Liver (tissue), 2 donors: ENCODE measurements at regions not wholly inside any gene's neighbourhood (a gene's known extent, or its start where the extent isn't known, plus 50 kb on each side); places are given as distances from the start of the nearest gene placed in this dataset.

ENCODE experiments used
- GABPA ChIP-seq, 2 donors: IDR thresholded peaks in 1 of 2; conservative IDR thresholded peaks in 1 of 2; 2 replicates each; pipeline ENCODE4 v1.6.1; 2016; ENCODE audit warnings: antibody characterized with exemption in 2 of 2, mild to moderate bottlenecking in 1 of 2, moderate library complexity in 1 of 2
- HNF4G ChIP-seq: IDR thresholded peaks from 2 replicates; pipeline ENCODE4 v1.6.1; 2016; ENCODE audit warnings: antibody characterized with exemption
- YY1 ChIP-seq: IDR thresholded peaks from 2 replicates; pipeline ENCODE4 v1.6.1; 2016; ENCODE audit warnings: antibody characterized with exemption, mild to moderate bottlenecking
- donor health status: healthy.

DNA sequence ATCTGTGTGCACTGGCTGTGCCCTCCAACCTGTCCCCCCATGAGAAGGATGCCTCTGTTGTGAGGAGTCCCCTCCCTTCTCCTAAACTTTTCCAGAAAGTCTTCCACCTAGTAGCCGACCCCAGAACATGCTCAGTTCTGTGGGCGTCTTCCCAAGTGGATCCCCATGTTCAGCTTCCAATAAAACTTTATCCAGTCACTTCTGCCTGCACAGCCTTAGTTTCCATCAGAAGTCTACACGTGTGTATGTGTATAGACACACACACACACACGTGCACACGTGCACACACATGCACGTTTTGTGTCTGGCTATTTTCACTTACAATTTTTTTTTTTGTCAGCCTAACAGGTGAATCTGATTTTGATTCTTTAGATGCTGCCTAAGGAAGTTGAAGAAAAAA is 115.1 kb downstream of the RTP5 start:
- TF ChIP-seq YY1 (no peak), HNF4G (no peak), GABPA (IDR thresholded peaks at IDR 0.05 in 1 of 2, conservative IDR thresholded peaks at IDR 0.05 in 1 of 2) (no peak)
